Right lobe of liver (tissue), 4 donors: ENCODE measurements at regions not wholly inside any gene's neighbourhood (a gene's known extent, or its start where the extent isn't known, plus 50 kb on each side); places are given as distances from the start of the nearest gene placed in this dataset.

Experiments used
- POLR2A ChIP-seq: fragments of 450-650 bp; IDR thresholded peaks from one replicate; pipeline ENCODE4 v1.6.1; 2017; ENCODE audit warnings: antibody characterized with exemption, mild to moderate bottlenecking
- TF ChIP-seq, protein P1 (sequence below), 4 donors: fragments of 200-600 bp in 3 of 4; fragments of 450-650 bp in 1 of 4; IDR thresholded peaks; one replicate each; pipeline versions ENCODE4 v1.5.1 to v1.8.0; 2016 to 2022; ENCODE audit warnings: antibody characterized with exemption in 4 of 4, mild to moderate bottlenecking in 2 of 4
- donor health status: DM: no; HTN: no; CAD: no.
- donor health status: DM: no; HTN: no; CAD: no.
- donor health status: DM: no; HTN: yes; CAD: no.

DNA sequence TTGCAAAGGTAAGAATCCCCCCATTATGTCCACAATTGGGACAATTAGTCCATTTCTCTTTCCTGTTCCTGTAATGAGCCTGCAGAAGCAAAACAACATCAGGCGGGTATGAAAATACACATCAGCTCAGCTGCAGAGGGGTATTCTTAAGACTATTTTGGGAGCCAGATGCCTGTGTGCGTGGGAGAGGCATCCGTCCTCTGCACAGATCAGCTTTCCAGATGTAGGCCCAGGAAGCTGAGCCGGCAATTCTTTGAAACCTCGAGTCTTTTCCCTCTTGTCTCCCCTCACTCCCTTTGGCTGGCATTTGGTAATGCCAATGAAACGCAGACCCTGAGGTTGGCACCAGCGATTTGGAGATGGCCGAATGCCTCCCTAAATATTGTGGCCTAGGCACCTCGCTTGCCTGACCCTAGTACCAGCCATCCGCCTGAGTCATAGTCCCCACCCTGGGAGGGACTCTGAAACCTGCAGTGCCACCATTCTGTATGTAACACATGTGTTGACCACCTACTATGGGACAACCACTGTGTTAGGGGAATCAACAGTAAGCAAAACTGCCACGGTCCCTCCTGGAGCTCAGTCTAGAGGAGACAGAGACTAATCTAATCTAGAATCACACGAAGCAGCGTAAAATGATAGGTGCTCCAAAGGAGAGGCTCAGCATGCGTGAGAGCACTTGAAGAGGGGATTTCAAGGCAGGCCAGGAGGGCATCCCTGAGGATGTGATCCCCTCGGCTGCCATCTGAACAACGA is 603.0 kb downstream of the MATN1 start:
- TF ChIP-seq, protein P1, sequence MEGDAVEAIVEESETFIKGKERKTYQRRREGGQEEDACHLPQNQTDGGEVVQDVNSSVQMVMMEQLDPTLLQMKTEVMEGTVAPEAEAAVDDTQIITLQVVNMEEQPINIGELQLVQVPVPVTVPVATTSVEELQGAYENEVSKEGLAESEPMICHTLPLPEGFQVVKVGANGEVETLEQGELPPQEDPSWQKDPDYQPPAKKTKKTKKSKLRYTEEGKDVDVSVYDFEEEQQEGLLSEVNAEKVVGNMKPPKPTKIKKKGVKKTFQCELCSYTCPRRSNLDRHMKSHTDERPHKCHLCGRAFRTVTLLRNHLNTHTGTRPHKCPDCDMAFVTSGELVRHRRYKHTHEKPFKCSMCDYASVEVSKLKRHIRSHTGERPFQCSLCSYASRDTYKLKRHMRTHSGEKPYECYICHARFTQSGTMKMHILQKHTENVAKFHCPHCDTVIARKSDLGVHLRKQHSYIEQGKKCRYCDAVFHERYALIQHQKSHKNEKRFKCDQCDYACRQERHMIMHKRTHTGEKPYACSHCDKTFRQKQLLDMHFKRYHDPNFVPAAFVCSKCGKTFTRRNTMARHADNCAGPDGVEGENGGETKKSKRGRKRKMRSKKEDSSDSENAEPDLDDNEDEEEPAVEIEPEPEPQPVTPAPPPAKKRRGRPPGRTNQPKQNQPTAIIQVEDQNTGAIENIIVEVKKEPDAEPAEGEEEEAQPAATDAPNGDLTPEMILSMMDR (IDR thresholded peaks at IDR 0.05) = no peak
- TF ChIP-seq POLR2A = no peak
